GM10248 (cell line): ENCODE measurements at regions not wholly inside any gene's neighbourhood (a gene's known extent, or its start where the extent isn't known, plus 50 kb on each side); places are given as distances from the start of the nearest gene placed in this dataset.

ENCODE experiments used
- CTCF ChIA-PET: fragments of 300-600 bp; sonication (Branson Sonifier 250); formaldehyde crosslinking; extraction: SDS; loops from one replicate; lab custom pipeline; 2021; ENCODE audit warnings: antibody characterized with exemption; lab: Yijun Ruan, JAX
- POLR2A ChIA-PET: fragments of 350-650 bp; sonication (Branson Sonifier 250); formaldehyde crosslinking; extraction: SDS; loops from one replicate; lab custom pipeline; 2020; ENCODE audit warnings: antibody characterized with exemption; lab: Yijun Ruan, JAX
- DNase-seq: peaks from one replicate; pipeline ENCODE4 v3.0.0; 2012; ENCODE audit errors: extremely low spot score
- CTCF ChIP-seq: IDR thresholded peaks from 2 replicates; pipeline ENCODE4 v1.5.1; 2012; ENCODE audit warnings: mild to moderate bottlenecking, low read depth; ENCODE audit errors: extremely low read depth, missing control alignments, control extremely low read depth

GRCh38 chr19:31071136-31071855 is 277.9 kb downstream of the TSHZ3 start:
- no peak for DNase-seq
- TF ChIP-seq CTCF, result no peak
- CTCF ChIA-PET, result no interaction called here
- POLR2A ChIA-PET, result no interaction called here

- TF ChIP-seq CTCF, result no peak
- DNase-seq, result no peak
- ChIA-PET CTCF (no interaction called here), POLR2A (no interaction called here)
Observed at GRCh38 chr19:31070146-31071065, 278.8 kb downstream of the TSHZ3 start.

GRCh38 chr19:31068268-31068667 is 281.0 kb downstream of the TSHZ3 start:
- POLR2A ChIA-PET, result no interaction called here
- no peak for TF ChIP-seq CTCF
- CTCF ChIA-PET, result no interaction called here

GRCh38 chr19:31066385-31066784 is 282.9 kb downstream of the TSHZ3 start:
- POLR2A ChIA-PET, result no interaction called here
- no peak for DNase-seq
- CTCF ChIA-PET, result no interaction called here
- no peak for TF ChIP-seq CTCF

More at GRCh38 chr19:31068268-31068667, 281.0 kb downstream of the TSHZ3 start:
- DNase-seq, result no peak

- ChIA-PET CTCF (interaction anchor here (1.1 kb wide), 1 partner anchor 10 kb away, joined by 4 read pairs; no protein-coding TSS in a partner anchor), POLR2A (no interaction called here)
- no peak for DNase-seq
- TF ChIP-seq CTCF, result no peak
Observed at GRCh38 chr19:31064491-31064890, 284.7 kb downstream of the TSHZ3 start.

- TF ChIP-seq CTCF, result no peak
- DNase-seq, result no peak
- ChIA-PET POLR2A (no interaction called here), CTCF (no interaction called here)
Observed at GRCh38 chr19:31058676-31059340, 290.4 kb downstream of the TSHZ3 start.
